ENCODE measurements at regions not wholly inside any gene's neighbourhood (a gene's known extent, or its start where the extent isn't known, plus 50 kb on each side); places are given as distances from the start of the nearest gene placed in this dataset.

DNA sequence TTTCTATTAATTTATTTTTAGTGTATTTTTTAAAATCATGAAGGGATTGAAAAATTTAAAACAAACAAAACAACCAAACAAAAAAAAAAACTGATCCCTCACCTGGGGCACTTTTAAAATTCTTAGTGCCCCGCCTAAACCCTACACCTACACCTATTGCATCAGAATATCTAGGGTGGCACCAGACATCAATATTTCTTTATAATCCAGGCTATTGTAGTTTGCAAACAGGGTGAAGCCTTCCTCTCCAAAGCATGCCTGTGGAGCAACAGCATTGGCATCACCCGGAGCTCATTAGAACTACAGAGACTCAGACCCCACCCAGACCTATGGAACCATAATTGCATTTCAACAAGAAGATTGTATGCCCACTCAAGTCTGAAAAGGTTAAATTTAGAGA lies 54.9 kb upstream of the ACP3 start:
- no peak overlapping the region for H3K4me3 ChIP-seq (ENCODE audit: low read depth, low read length)
- no peak for DNase-seq (ENCODE audit: low read depth)
- TF ChIP-seq, protein P1, sequence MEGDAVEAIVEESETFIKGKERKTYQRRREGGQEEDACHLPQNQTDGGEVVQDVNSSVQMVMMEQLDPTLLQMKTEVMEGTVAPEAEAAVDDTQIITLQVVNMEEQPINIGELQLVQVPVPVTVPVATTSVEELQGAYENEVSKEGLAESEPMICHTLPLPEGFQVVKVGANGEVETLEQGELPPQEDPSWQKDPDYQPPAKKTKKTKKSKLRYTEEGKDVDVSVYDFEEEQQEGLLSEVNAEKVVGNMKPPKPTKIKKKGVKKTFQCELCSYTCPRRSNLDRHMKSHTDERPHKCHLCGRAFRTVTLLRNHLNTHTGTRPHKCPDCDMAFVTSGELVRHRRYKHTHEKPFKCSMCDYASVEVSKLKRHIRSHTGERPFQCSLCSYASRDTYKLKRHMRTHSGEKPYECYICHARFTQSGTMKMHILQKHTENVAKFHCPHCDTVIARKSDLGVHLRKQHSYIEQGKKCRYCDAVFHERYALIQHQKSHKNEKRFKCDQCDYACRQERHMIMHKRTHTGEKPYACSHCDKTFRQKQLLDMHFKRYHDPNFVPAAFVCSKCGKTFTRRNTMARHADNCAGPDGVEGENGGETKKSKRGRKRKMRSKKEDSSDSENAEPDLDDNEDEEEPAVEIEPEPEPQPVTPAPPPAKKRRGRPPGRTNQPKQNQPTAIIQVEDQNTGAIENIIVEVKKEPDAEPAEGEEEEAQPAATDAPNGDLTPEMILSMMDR (IDR thresholded peaks at IDR 0.05; ENCODE audit: low read depth, low read length, missing control alignments) = no peak
- in situ Hi-C loops (cut with HindIII; ENCODE audit: low sequenced_read_pairs) = no loop called here

DNA sequence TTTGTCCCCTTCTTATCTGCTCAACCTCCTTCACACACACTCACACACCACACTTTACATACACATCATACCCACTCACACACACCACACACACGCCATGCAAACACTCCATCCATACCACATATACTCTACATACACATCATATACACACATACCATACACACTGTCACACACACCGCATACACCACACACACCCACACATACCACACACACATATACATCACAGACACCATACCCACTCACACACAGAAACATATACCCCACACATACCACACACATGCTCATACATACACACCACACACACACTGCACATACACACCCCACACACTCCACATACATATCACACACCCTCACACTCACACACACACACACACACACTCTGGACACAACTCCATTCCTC lies 54.3 kb upstream of the ACP3 start:
- DNase-seq (ENCODE audit: low read depth) = no peak
- in situ Hi-C loops (cut with HindIII; ENCODE audit: low sequenced_read_pairs) = no loop called here
- H3K4me3 ChIP-seq (ENCODE audit: low read depth, low read length) = no peak overlapping the region
- TF ChIP-seq, protein P1 (IDR thresholded peaks at IDR 0.05; ENCODE audit: low read depth, low read length, missing control alignments) = no peak

DNA sequence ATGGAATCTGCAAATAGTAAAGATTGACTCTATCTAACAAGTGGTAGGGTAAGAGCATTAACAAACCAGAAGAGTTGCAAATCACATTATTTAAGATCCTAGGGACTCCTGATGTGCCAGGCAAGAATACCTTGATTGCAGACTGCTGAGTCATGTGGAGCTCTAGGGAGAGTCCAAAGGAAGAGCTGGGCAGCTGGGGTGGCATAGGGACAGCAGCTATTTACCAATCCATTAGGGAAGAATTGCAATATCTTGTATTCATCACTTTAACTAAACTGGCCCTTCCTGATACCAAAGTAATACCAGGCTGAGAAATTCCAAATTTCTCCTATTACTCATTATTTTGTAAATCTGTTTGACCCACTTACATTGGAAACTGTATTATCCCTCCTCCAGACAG lies 52.2 kb upstream of the ACP3 start:
- no peak overlapping the region for H3K4me3 ChIP-seq (ENCODE audit: low read depth, low read length)
- TF ChIP-seq, protein P1 (IDR thresholded peaks at IDR 0.05; ENCODE audit: low read depth, low read length, missing control alignments) = no peak
- no peak for DNase-seq (ENCODE audit: low read depth)
- in situ Hi-C loops (cut with HindIII; ENCODE audit: low sequenced_read_pairs) = no loop called here

DNA sequence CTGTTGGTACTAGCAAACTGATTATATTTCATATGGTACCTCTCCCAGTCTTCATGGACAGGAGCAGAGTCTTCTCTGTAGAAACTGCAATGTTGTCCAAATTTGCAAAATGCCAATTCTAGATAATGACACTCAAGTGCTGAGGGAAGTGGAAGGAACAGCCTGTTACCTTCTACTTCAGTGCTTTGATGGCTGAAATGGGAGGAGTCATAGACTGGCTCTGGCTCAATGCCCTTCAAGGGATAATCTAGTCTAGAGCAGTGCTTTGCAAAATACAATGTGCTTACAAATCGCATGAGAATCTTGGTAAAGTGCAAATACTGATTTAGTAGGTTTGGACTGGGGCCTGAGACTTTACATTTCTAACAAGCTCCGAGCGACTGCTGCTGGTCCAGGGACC lies 51.7 kb upstream of the ACP3 start:
- TF ChIP-seq, protein P1 (IDR thresholded peaks at IDR 0.05; ENCODE audit: low read depth, low read length, missing control alignments) = no peak
- H3K4me3 ChIP-seq (ENCODE audit: low read depth, low read length) = no peak overlapping the region
- in situ Hi-C loops (cut with HindIII; ENCODE audit: low sequenced_read_pairs) = no loop called here
- no peak for DNase-seq (ENCODE audit: low read depth)

DNA sequence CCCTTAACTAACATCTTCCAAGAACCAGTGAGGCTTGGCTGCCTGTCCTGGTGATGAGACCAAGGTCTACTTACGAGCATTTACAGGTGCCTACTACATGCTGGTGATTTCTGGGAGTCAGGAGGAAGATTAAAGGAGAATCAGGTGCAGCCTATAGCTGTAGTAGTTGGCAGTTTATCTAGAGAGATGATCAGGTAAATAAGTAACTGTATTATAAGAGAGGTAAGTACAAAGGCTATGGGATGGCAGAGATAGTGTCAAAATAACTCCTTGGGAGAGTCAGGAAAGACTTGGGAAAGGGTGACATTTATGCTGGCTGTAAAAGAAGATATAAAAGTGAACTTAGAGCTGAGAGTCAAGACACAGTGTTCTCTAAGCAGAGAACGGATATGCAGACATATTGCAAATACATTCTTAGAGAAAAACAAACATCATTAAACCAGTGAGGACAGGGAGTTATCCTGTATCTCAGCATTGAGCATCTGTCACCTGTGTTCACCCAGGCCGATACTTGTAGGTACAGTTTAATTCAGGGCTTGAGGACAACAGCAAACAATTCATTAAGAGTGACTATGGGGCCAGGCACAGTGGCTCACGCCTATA lies 49.7 kb upstream of the ACP3 start:
- TF ChIP-seq, protein P1 (IDR thresholded peaks at IDR 0.05; ENCODE audit: low read depth, low read length, missing control alignments) = no peak
- DNase-seq (ENCODE audit: low read depth) = no peak
- in situ Hi-C loops (cut with HindIII; ENCODE audit: low sequenced_read_pairs) = no loop called here
- no peak overlapping the region for H3K4me3 ChIP-seq (ENCODE audit: low read depth, low read length)

All from astrocyte of the cerebellum (primary cell).